Cerebellar nuclear complex (tissue), 1 donor: ENCODE measurements at regions not wholly inside any gene's neighbourhood (a gene's known extent, or its start where the extent isn't known, plus 50 kb on each side); places are given as distances from the start of the nearest gene placed in this dataset.
"Not testable (repeated sequence)": the region's sequence is repeated elsewhere in the genome, so short reads cannot be mapped to it uniquely, and the experiment has no call there.

Experiments used
- DNase-seq, 2 experiments: peaks; one replicate each; lab custom pipeline; 2025; lab: John Stamatoyannopoulos, UW

- DNase-seq = no peak
Observed at GRCh38 chr11:116043857-116044256, 539.6 kb upstream of the CADM1 start.

GRCh38 chr11:116043059-116043458 lies 538.8 kb upstream of the CADM1 start:
- not testable (repeated sequence) for DNase-seq

GRCh38 chr11:116042146-116042545 lies 537.9 kb upstream of the CADM1 start:
- no peak for DNase-seq

- DNase-seq = no peak
Observed at GRCh38 chr11:116037861-116038260, 533.6 kb upstream of the CADM1 start.

- no peak for DNase-seq
Observed at GRCh38 chr11:116035977-116036376, 531.8 kb upstream of the CADM1 start.

GRCh38 chr11:116033931-116034553 lies 529.8 kb upstream of the CADM1 start:
- DNase-seq = no peak

- DNase-seq = no peak
Observed at GRCh38 chr11:116030697-116031331, 526.6 kb upstream of the CADM1 start.

- DNase-seq = not testable (repeated sequence)
Observed at GRCh38 chr11:116028506-116028905, 524.3 kb upstream of the CADM1 start.

GRCh38 chr11:115999437-115999836 lies 495.2 kb upstream of the CADM1 start:
- DNase-seq = no peak

- DNase-seq = no peak
Observed at GRCh38 chr11:115996808-115997188, 492.6 kb upstream of the CADM1 start.

GRCh38 chr11:115996125-115996807 lies 492.1 kb upstream of the CADM1 start:
- DNase-seq = no peak

- no peak for DNase-seq
Observed at GRCh38 chr11:115993590-115993989, 489.4 kb upstream of the CADM1 start.

GRCh38 chr11:115990004-115990447 lies 485.8 kb upstream of the CADM1 start:
- no peak for DNase-seq

- DNase-seq = no peak
Observed at GRCh38 chr11:115985896-115986295, 481.7 kb upstream of the CADM1 start.

GRCh38 chr11:115984228-115984627 lies 480.0 kb upstream of the CADM1 start:
- no peak for DNase-seq

GRCh38 chr11:115982666-115983065 lies 478.5 kb upstream of the CADM1 start:
- no peak for DNase-seq

GRCh38 chr11:115981814-115982471 lies 477.7 kb upstream of the CADM1 start:
- DNase-seq = no peak

GRCh38 chr11:115981104-115981481 lies 476.9 kb upstream of the CADM1 start:
- DNase-seq = no peak

- DNase-seq = peak in 1 of 2 experiments; percentile 20
Observed at GRCh38 chr11:115980337-115981103, 476.3 kb upstream of the CADM1 start.

- DNase-seq = no peak
Observed at GRCh38 chr11:115974703-115975102, 470.5 kb upstream of the CADM1 start.

GRCh38 chr11:115967203-115967602 lies 463.0 kb upstream of the CADM1 start:
- not testable (repeated sequence) for DNase-seq
